OCI-LY7 (cell line): ENCODE measurements at regions not wholly inside any gene's neighbourhood (a gene's known extent, or its start where the extent isn't known, plus 50 kb on each side); places are given as distances from the start of the nearest gene placed in this dataset.

ENCODE experiments used
- BruUV-seq: library from RNA; stranded (reverse); fragments of 400-500 nt; replicated peaks from 2 replicates; lab custom pipeline; 2021; lab: Mats Ljungman, UMichigan
- CTCF ChIA-PET: fragments of 300-600 bp; sonication (Branson Sonifier 250); formaldehyde crosslinking; loops from one replicate; lab custom pipeline; 2022; ENCODE audit warnings: antibody characterized with exemption; ENCODE audit not compliant: unreplicated experiment; lab: Charles Lee
- POLR2A ChIA-PET: fragments of 300-600 bp; sonication (Branson Sonifier 250); formaldehyde crosslinking; loops from one replicate; lab custom pipeline; 2022; ENCODE audit warnings: antibody characterized with exemption; lab: Charles Lee
- DNase-seq: peaks from one replicate; pipeline ENCODE4 v3.0.0-alpha.2; 2015; ENCODE audit warnings: low spot score
- H2AFZ ChIP-seq: fragments of 200-600 bp; sonication (generic), shearing (Covaris generic); 2 replicates; pipeline ENCODE4 v1.6.1; 2014; ENCODE audit warnings: mild to moderate bottlenecking, antibody characterized with exemption, low read length, moderate library complexity
- H3K27ac ChIP-seq: fragments of 200-600 bp; sonication (generic); 2 replicates; pipeline ENCODE4 v1.5.1; 2014; ENCODE audit warnings: mixed run types, low read depth, mild to moderate bottlenecking, moderate library complexity, low read length, inconsistent platforms; ENCODE audit not compliant: poor library complexity, severe bottlenecking
- H3K36me3 ChIP-seq: fragments of 200-600 bp; sonication (generic); 2 replicates; pipeline ENCODE4 v1.6.1; 2014; ENCODE audit warnings: mild to moderate bottlenecking, antibody characterized with exemption, low read length, moderate library complexity, mixed read lengths; ENCODE audit not compliant: insufficient read depth
- H3K4me1 ChIP-seq: fragments of 200-600 bp; sonication (generic); 2 replicates; pipeline ENCODE4 v1.5.1; 2014; ENCODE audit warnings: mild to moderate bottlenecking, low read length; ENCODE audit not compliant: insufficient read depth, poor library complexity, severe bottlenecking
- H3K4me2 ChIP-seq: fragments of 200-600 bp; sonication (generic); 2 replicates; pipeline ENCODE4 v1.6.1; 2014; ENCODE audit warnings: mild to moderate bottlenecking, low read length
- H3K4me3 ChIP-seq: fragments of 200-600 bp; sonication (generic); 2 replicates; pipeline ENCODE4 v1.5.1; 2014; ENCODE audit warnings: mild to moderate bottlenecking, low read depth, low read length; ENCODE audit not compliant: poor library complexity, severe bottlenecking
- H3K79me2 ChIP-seq: fragments of 200-600 bp; sonication (generic); 2 replicates; pipeline ENCODE4 v1.6.1; 2016; ENCODE audit warnings: low read depth, mild to moderate bottlenecking, low read length, moderate library complexity, mixed read lengths; ENCODE audit not compliant: insufficient read depth
- H3K9me2 ChIP-seq: fragments of 200-600 bp; sonication (generic); 2 replicates; pipeline ENCODE4 v1.6.1; 2016; ENCODE audit warnings: mild to moderate bottlenecking, low read length, mixed read lengths; ENCODE audit not compliant: insufficient read depth
- H3K9me3 ChIP-seq: fragments of 200-600 bp; sonication (generic); 2 replicates; pipeline ENCODE4 v1.6.1; 2014; ENCODE audit warnings: mild to moderate bottlenecking, mixed run types, low read length, mixed read lengths
- H4K20me1 ChIP-seq: fragments of 200-600 bp; sonication (generic); 2 replicates; pipeline ENCODE4 v1.6.1; 2014; ENCODE audit warnings: mild to moderate bottlenecking, antibody characterized with exemption, low read length, moderate library complexity, mixed read lengths; ENCODE audit not compliant: insufficient read depth
- CTCF ChIP-seq: fragments of 200-600 bp; sonication (generic); conservative IDR thresholded peaks from 2 replicates; pipeline ENCODE4 v1.5.1; 2014; ENCODE audit warnings: mild to moderate bottlenecking, antibody characterized with exemption, low read length, moderate library complexity, mixed read lengths
- EZH2phosphoT487 ChIP-seq: fragments of 200-600 bp; sonication (generic); IDR thresholded peaks from 2 replicates; pipeline ENCODE4 v1.6.1; 2018; ENCODE audit warnings: low read depth, borderline replicate concordance, mild to moderate bottlenecking, mixed run types, antibody characterized with exemption, low read length, moderate library complexity, mixed read lengths
- intact Hi-C: fragments of 100-400 bp; cut with micrococcal nuclease; formaldehyde crosslinking; loops from one replicate; pipeline ENCODE4 v1.10.0; 2022; ENCODE audit not compliant: unreplicated experiment

GRCh38 chr6:170062209-170062914 is 228.5 kb downstream of the DLL1 start:
- Histone ChIP-seq H3K4me1 (no peaks in the 10 kb centered on the region), H2AFZ (no peak overlapping the region), H3K27ac (no peak overlapping the region), H3K36me3 (no peaks in the 10 kb centered on the region), H4K20me1 (no peaks in the 10 kb centered on the region), H3K4me3 (no peak overlapping the region), H3K9me2 (no peaks in the 10 kb centered on the region), H3K9me3 (no peaks in the 10 kb centered on the region), H3K79me2 (no peaks in the 10 kb centered on the region), H3K4me2 (no peak overlapping the region)
- intact Hi-C loops = no loop called here
- BruUV-seq = no TSS peak
- TF ChIP-seq CTCF (no peak), EZH2phosphoT487 (no peak)
- no peak for DNase-seq
- POLR2A ChIA-PET = no interaction called here
- CTCF ChIA-PET = no interaction called here

- no peak for DNase-seq
- Histone ChIP-seq H3K4me1 (no peaks in the 10 kb centered on the region), H3K36me3 (no peaks in the 10 kb centered on the region), H3K9me3 (0 out of 2 replicates have a peak, but pooled peaks cover 5% of the 10 kb centered on the region), H3K79me2 (no peaks in the 10 kb centered on the region), H2AFZ (no peak overlapping the region), H3K4me3 (no peak overlapping the region), H3K27ac (no peak overlapping the region), H3K4me2 (no peak overlapping the region), H3K9me2 (no peaks in the 10 kb centered on the region), H4K20me1 (no peaks in the 10 kb centered on the region)
- POLR2A ChIA-PET = no interaction called here
- no TSS peak for BruUV-seq
- intact Hi-C loops = no loop called here
- CTCF ChIA-PET = no interaction called here
- no peak for TF ChIP-seq EZH2phosphoT487
These were observed 231.9 kb downstream of the DLL1 start for GRCh38 chr6:170058878-170059485.

GRCh38 chr6:170057961-170058877 is 232.7 kb downstream of the DLL1 start:
- ChIA-PET POLR2A (no interaction called here), CTCF (no interaction called here)
- Histone ChIP-seq H3K9me2 (no peaks in the 10 kb centered on the region), H3K4me1 (no peaks in the 10 kb centered on the region), H3K4me3 (no peak overlapping the region), H3K79me2 (no peaks in the 10 kb centered on the region), H3K27ac (no peak overlapping the region), H3K4me2 (no peak overlapping the region), H2AFZ (no peak overlapping the region), H3K36me3 (no peaks in the 10 kb centered on the region), H4K20me1 (no peaks in the 10 kb centered on the region), H3K9me3 (0 out of 2 replicates have a peak, but pooled peaks cover 5% of the 10 kb centered on the region)
- no peak for TF ChIP-seq CTCF
- TF ChIP-seq EZH2phosphoT487 = no peak
- no TSS peak for BruUV-seq
- no peak for DNase-seq
- intact Hi-C loops = no loop called here
